OCI-LY7 (cell line): ENCODE measurements at regions not wholly inside any gene's neighbourhood (a gene's known extent, or its start where the extent isn't known, plus 50 kb on each side); places are given as distances from the start of the nearest gene placed in this dataset.

ENCODE experiments used
- EZH2phosphoT487 ChIP-seq: fragments of 200-600 bp; sonication (generic); IDR thresholded peaks from 2 replicates; pipeline ENCODE4 v1.6.1; 2018; ENCODE audit warnings: low read depth, borderline replicate concordance, mild to moderate bottlenecking, mixed run types, antibody characterized with exemption, low read length, moderate library complexity, mixed read lengths
- TF ChIP-seq, protein P1 (sequence below): fragments of 200-600 bp; sonication (generic); conservative IDR thresholded peaks from 2 replicates; pipeline ENCODE4 v1.5.1; 2014; ENCODE audit warnings: mild to moderate bottlenecking, antibody characterized with exemption, low read length, moderate library complexity, mixed read lengths

DNA sequence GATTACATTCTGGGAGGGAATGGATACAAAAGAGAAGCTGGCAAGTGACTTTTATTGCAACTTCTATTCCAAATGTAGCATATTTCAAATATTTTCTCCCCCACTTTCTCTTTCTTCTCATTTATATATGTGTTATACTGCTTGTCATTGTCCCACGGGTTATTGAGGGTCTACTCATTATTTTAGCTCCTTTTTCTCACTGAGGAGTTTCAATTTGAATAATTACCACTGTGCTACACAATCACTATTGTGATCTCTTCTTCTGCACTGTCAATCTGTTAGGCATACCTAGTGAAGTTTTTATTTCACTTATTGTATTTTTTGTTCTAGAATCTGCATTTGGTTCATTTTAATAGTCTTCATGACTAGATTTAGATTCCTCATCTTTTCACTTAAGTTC, 339.7 kb downstream of the PTPRC start:
- TF ChIP-seq, protein P1, sequence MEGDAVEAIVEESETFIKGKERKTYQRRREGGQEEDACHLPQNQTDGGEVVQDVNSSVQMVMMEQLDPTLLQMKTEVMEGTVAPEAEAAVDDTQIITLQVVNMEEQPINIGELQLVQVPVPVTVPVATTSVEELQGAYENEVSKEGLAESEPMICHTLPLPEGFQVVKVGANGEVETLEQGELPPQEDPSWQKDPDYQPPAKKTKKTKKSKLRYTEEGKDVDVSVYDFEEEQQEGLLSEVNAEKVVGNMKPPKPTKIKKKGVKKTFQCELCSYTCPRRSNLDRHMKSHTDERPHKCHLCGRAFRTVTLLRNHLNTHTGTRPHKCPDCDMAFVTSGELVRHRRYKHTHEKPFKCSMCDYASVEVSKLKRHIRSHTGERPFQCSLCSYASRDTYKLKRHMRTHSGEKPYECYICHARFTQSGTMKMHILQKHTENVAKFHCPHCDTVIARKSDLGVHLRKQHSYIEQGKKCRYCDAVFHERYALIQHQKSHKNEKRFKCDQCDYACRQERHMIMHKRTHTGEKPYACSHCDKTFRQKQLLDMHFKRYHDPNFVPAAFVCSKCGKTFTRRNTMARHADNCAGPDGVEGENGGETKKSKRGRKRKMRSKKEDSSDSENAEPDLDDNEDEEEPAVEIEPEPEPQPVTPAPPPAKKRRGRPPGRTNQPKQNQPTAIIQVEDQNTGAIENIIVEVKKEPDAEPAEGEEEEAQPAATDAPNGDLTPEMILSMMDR: no peak
- no peak for TF ChIP-seq EZH2phosphoT487
